ENCODE measurements at regions not wholly inside any gene's neighbourhood (a gene's known extent, or its start where the extent isn't known, plus 50 kb on each side); places are given as distances from the start of the nearest gene placed in this dataset.
A peak's percentile ranks its signal among the peaks of the same experiment; 100 is the strongest.

DNA sequence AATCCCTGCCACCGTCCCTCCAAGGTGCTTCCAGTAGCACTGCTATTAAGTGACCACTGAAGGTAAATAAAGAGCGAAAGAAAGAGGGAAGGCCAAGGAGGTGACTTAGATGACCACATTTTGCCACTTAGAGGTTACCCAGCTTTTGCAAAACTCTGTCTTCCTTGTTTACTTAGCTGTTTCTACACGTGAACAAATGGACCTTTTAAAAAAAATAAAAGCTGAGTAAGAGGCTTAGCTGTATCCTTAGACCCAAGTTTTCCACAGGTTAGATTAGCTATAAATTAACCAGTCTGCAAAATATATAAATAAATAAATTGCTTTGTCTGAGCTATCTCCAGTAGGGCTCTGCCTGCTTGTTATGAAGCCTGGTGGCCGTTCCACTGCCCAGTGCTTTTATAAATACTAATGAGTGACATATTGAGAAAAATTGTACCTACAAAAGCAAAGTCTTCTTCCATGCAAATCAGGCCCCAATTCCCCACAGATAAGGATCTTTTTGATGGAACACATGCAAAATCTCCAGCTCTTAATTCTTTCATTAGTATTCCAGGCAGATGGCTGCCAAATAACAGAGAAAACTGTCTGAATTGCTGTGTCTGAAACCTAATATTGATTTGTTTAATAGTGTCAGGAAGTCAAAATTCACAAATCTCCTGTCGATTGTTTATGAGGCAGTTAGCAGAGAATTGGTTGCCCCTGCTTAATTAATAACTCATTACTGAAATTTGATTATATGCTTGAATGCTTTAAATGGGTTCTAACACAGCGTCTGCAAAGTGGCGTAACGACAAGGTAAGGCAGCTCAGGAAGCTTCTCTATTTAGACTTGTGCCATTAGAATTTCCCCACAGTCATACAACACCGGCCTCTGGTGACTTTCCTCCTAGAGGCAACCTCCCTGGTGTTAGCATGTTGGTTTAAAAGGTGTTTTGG, 176.7 kb downstream of the EMX2 start:
- peak; percentile 71 for DNase-seq (ENCODE audit: low spot score)

DNA sequence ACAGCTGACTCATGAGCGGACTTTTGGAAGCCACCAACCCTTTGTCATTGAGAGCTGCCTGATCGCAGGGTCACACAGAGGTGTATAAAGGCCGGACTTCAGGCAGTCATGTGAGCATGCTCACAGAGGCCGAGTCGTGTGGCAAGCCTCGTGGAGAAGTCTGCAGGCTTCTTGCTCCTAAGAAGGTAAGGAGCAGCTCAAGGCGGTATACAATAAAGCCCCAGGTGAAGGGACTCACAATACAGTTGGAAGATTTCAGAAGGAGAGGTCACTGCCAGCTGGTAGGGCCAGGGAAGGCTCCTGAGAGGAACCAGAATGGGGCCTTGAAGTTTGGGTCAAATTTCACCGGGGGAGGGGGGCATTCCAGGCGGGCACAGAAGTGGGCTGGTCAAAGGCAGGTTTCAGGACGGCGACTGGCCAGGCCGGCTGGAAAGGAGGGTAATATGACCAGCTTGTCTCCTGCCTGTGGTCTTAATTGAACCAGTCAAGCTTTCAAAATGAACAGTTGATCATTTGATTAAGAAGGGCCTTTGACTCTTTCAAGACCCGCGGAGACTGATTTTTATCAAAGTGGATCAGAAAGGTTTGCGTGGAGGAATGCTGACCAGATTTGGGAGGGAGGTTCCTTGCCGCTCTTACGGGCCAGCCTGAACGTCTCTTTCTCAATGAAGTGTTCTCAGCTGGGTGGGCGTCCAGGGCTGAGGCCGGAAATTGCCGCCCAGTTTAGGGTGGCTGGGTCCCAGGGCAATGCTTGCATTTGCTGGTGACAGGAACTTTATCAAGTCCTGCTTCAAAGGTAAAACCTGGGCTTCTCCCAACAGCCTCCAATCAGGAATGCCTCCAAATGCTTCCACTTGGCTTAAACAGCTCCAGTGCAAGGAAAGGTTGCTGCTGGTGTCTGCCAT, 178.6 kb downstream of the EMX2 start:
- DNase-seq (ENCODE audit: low spot score), result peak; percentile 57

DNA sequence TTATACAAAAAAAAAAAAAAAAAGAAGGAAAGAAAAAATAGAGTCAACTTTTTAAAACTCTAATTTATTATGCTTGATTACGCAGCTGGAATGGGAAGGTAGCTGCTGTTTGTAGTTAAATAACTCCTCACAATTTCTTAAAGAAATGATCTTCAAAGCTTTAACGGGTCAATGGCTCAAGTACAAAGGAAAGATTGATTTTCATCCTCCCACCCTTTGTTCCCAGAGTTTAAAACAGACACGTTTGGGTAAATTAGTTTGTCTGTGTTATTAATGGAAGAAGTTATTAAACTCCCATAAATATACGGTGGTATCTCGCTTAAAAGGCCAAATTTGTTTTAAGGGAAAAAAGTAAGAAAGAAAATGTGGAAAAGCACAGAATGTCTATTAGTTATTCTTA, 179.3 kb downstream of the EMX2 start:
- DNase-seq (ENCODE audit: low spot score), result no peak

DNA sequence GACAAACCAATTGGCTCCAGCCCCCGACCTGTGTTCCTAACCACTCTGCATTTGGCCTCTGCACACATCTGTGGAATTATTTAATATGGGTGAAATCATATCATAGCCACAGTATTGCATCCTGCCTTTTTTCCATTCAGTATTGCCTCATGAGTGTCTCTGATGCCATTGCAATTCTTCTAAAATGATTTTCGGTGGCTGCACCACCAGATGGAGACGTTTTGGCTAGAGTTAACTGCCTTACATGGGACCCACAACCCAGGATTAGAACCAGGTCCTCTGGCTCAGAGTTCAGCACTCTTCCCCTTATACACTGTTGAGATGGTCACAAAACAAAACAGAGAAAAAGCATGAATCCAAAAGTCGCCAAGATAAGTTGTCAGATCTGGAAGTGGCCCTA, 180.8 kb downstream of the EMX2 start:
- DNase-seq (ENCODE audit: low spot score), result no peak

DNA sequence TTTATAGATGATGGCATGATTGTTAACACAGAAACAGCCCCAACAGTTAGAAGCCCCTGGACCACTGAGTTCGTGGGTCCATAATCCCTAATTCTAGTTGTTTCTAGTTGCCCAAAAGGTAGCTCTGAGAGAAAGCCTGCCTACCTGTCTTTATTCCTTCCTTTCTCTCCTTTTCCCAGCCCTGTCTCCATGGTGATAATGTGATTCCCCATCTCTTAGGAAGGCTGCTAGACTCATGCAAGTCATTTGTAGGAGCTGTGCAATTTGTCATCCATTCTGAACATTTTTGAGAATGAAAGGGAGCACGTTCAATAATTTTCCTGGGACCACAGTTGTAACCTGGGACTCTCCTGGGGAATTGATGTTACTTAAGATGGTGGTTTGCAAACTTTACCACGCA, 183.4 kb downstream of the EMX2 start:
- DNase-seq (ENCODE audit: low spot score), result no peak

DNA sequence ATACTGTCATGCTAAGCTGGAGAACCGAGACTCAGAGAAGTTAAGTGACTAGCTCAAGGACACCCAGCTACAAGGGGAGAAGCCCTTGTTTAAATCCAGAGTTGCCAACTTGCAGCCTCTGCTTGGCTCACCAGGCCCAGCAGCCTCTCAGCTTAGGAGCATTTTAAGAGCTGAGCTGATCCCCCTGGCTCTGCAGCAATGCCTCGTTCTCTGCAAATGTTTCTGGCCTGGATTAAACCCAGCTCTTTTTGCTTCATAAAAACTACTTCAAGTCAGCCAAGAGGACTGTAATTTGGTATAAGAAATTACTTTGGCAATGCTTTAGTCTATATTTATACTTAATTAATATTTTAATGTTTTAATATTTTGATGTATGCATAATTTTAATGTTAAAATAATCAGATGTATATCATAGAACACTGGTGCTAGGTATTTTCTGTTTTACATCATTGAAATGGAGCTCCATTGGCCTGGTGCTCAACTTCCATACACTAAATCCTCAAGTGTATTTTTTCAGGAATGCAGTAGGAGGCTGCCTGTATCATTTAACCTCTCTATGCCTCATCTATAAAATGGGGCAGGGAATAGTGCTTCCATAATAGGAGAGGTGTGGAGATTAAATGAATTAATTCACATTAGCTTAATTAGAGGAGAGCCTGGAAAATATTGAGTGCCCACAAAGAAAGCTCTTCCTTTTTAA, 184.2 kb downstream of the EMX2 start:
- no peak for DNase-seq (ENCODE audit: low spot score)

DNA sequence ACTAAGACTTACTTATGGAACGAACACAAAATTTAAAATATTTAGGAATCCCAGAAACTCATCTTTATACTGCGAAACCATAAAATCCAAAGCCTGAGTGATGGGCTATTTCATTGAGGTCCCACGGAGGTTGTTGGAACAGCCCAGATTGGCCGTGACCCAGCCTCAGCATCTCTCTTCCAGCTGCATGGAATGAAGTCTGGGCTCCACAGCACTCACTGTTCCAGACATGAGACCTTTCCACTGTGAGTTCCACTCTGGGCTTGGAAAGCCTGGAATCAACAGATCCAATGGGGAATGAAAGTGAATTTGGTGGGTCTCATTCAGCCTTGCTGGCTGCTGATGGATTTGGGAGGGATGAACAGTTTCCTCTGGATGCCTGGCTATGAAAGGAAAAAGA, 184.9 kb downstream of the EMX2 start:
- DNase-seq (ENCODE audit: low spot score), result no peak

DNA sequence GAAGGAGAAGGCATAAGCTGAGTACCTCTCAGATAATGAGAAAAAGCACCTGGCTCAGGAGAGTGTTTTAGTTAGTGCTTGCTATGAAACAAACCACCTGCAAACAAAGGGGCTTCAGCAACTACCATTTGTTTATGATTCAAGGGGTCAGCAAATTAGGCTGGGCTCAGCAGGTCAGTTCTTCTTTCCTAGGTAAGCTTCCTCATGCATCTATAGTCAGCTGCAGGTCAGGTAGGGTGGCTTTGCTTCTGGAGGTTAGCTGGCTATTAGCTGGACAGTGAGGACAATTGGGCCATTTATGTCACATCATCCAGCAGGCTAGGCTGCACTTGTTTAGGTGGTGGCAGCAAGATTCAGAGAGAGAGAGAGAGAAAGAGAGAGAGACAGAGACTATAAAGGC, 185.5 kb downstream of the EMX2 start:
- DNase-seq (ENCODE audit: low spot score), result no peak

DNA sequence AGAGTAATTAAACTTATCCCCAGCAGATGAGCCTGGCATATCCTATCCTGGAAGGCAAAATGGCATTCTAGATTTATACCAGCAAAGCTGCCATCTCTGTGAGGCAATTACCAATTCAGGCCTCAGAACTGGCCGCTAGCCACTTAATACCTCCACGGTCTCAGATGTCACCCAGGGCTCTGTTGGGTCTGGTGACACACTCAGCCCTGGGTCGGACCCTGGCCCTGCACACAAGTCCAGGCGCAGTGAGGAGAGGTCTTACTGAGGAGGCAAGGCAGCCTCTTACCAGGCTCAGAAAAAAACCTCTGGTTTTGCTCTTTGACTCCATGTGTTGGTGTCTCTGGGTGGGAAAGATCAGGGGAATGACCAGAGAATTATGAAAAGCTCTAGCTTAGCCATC, 186.6 kb downstream of the EMX2 start:
- DNase-seq (ENCODE audit: low spot score), result no peak

DNA sequence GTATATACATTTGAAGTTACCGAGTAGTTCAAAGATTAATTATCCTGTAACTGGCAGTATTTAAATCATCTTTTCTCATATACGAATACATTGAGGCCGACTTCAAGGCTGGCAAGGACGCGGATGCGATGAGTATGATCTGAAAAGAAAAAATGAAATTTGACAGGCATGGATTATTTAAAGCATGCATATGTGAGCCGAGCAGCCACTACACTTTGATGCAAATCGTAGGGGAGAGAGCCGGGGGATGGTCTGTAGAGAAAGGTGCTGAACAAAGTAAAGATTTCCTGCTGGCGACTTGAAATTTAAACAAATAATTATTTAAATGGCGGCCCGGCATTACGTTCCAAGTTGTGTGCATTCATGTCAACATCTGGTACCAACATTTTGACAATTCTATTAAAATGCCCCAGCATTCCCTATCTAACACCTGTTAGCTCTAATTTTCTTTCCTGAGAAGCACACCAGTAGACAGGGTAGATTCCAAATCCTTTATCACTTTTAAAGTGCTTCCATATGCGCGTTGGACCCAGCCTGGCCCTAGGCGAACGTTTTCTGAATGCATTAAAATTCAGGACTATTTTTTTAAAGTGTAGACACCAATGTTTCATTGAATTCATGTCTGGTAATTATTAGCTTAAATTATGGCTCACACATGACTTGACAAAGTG, 188.7 kb downstream of the EMX2 start:
- no peak for DNase-seq (ENCODE audit: low spot score)

DNA sequence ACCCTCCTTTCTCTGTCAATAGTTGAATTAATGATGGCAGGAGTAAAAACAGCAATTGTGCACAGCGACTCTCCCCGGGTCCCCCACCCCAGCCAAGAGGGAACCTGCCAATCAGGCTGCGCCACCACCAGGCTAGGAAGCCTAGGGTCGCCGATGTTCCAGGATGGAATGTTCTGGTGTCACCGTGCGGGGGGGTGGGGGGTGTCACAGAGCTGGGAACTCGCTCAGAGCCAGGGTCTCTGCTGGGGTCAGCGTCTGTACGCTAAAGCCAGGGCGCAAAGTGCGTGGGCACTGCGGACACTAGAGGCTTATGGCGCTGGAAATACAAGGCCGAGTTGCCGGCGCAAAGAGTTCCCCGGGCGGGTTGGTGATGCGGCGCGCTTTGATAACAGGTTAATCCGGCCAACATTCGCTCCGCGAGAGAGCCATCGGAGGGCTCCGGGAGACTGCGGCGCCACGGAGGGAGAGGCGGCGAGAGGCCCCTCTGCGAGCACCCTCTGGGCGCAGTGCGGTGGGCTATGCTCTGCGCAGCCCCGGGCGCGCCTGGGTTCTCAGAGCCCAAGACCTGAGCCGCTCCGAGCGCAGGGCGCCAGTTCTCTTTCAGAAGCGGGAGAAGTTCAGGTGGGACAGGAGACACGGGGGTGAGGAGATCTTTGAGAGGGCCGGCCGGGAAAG, 192.3 kb downstream of the EMX2 start:
- DNase-seq (ENCODE audit: low spot score), result no peak

DNA sequence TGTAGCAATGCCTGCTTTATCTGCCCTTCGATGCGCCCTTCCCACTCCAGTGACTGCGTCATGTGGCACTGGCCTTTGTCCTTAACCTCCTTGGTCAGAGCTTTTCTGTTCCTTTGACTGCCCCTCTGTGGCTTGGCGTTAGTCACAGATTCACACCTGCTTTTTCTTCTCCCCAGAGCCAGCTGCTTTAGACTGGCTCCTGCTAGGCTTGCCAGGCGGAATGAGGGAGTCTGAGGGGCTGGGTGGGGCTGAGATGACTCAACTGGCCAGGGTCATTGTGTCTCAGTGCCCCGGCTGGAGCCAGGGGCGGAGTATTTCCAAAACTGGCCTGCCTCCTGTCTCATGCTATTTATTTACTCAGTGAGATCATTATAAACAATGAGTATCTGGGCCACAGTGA, 194.1 kb downstream of the EMX2 start:
- peak; percentile 88 for DNase-seq (ENCODE audit: low spot score)

DNA sequence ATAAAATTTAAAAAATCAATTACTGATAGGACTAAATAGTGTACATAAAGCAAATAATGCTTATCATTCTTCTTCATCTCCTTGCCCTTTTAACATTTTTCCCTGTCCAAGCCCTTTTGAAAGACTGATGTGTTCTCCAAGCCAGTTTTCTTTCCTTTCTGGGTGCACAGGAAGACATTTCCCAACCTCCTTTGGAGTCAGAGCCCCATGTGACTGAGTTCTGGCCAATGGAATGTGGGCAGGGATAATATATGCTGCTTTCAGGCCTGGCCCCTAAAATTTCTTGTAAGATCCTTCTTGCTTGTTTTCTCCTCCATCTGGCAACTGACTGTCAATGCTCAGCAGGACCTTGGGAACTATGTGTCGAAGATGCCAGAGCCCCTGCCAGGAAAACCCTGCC, 197.5 kb downstream of the EMX2 start:
- no peak for DNase-seq (ENCODE audit: low spot score)

DNA sequence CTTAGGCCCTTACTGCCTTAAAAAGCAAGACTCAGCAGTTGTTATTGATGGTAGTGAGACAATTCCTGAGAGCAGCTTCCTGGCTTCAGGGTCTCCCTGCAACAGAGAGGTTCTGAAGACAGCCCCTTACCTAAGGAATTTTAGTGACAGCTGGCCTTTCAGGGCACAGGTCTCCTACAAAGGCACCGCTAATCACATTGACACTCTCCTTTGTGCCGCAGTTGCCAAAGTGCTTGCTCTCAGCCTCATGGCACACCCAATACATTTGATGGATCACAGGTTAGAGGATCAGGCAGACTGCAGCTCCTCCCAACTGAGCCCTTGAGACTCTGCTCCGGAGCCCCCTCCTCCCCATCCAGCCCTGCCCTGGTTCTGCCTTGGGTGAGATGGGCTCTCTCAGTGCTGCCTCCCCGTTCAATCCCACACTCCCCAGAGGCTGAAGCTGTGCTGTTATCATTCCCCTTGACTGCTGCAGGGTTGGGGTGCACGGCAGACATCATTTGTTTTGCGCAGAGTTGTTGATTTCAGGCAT, 198.2 kb downstream of the EMX2 start:
- no peak for DNase-seq (ENCODE audit: low spot score)

DNA sequence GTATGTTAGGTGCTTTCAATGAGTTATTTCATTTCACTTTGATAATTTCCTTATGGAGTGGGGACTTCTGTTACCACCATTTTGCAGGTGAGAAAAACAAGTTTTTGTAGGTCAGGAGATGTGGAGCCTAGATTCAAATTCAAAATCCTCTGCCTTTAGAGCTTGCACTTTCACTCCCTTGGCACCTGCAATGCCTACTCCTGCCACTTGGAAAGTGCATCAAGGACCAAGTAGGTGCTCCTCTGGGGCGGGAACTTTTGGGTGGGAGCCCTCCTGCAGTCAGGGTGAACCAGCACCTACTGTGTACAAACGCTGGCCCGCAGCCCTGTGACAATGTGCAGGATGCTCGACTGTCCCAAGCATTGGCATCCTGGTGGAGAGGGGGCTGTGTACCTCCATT, 199.0 kb downstream of the EMX2 start:
- DNase-seq (ENCODE audit: low spot score), result no peak

DNA sequence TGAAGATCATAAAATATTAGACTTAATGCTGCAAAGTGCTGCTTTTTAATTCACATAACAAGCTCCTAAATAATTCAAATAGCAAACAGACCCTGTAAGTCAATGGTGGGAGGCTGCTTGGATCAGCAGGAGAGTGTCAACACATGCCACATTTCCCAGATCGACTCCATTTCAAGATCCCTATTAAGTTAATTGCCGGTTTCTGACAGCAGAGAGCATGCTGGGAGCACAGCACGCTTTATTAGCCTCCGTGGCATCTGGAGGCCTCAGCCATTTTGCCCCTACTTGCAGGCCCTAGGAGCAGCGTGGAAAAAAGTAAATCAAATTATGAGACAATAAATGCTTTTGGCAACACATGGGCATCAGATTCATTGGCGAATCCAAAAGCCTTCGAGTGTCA, 201.0 kb downstream of the EMX2 start:
- no peak for DNase-seq (ENCODE audit: low spot score)

DNA sequence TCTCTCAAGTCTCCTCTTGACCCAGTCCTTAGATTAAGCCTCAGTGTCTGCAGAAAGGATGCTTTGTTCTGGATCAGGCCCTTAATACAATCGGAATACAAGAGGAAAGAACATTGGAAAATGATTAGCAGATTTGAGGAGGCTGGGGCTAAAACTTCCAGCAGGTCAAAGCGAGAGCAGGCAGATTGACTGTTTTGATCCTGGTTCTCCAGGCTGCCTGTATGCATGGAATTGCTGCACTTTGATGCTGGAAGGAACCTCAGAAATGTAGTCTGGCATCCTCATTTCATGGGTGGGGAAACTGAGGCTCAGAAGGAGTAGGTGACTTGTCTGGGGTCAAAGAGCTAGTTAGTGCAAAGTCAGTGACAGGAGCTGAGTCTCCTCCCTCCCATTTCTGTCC, 202.8 kb downstream of the EMX2 start:
- no peak for DNase-seq (ENCODE audit: low spot score)

DNA sequence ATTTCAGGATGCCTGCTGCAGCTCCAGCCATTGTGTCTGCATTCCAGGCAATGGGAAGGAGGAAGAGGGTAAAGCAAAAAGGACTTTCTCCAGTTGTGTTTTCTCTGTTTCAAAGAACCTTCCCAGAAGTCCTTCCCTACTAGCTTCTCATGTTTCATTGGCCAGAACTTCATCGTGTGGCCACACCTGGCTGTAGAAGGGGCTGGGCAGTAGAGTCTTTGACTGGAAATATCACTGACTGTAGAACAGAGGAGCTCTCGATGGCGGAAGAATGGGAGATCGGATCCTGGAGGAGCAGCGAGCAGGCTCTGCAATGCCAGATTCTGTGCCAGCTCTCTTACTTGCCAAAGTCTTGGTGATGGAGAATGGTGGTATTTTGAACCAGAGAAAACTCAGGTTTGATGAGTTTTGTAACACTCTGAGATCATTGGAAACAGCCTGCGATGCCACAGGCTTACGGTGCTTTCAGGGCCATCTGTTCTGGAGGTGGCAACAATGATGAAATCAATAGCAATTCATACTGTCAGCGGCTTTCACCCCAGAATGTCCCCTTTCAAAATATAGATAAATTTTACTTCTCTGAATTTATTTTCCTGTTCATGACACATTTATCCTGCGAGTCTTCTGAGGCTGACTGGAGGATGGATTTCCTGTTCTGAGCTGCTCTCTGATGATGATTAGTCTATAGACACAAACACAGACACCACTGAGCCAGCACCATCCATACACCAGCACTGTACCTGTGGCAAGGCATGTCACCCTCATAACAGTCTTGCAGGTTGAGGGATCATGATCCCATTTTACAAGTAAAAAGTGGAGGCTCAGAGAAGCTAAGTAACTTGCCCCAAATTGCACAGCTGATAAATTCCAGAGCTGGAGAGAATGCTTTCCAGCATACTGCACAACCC, 204.2 kb downstream of the EMX2 start:
- no peak for DNase-seq (ENCODE audit: low spot score)

DNA sequence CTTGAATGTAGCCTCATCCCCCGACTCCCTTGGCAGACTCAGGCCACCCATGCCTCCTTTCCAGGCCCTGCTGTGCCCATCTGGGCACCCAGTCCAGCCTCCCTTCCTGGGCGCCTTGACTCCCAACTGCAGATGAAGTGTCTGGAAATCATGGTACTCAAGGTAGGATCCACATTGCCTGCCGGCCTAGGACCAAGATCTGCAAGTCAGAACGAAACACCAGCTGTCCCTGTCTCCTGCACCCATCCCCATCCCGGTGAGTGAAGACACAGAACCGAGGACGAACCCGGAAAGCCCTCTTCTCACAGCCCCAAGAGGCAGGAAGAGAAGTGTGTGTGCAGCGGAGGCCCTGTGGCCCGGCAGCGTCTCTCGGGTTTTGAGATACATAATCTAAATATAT, 205.1 kb downstream of the EMX2 start:
- DNase-seq (ENCODE audit: low spot score), result no peak

DNA sequence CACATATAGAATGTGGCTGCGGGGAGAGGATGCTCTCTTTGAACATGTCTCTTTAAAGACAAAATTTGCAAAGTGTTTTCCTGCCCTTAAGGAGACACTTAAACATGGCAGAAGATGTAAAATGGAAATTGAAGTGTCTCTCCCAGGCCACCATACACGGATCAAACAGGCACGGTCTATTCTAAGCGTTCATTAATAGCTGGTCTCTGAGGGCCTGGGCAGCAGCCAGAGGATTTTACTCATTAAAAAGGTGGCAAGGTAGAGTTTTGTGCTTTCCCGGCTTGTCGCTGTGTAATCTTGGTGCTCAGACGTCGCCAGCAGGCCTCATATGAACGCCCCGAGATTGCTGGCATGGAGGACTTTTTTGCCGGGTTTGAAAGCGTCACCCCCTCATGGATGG, 205.5 kb downstream of the EMX2 start:
- DNase-seq (ENCODE audit: low spot score), result no peak
